Lung (tissue), 12 donors: ENCODE measurements at regions not wholly inside any gene's neighbourhood (a gene's known extent, or its start where the extent isn't known, plus 50 kb on each side); places are given as distances from the start of the nearest gene placed in this dataset. TPM values are rescaled to one million over a fixed set of nuclear protein-coding genes. Genes with fewer than 3 reads are reported as not detected.

ENCODE experiments used
- ATAC-seq: fragments of 200-7000 bp; cut with Tn5 transposase; one replicate; pipeline ENCODE4 v1.9.1; 2020; ENCODE audit warnings: moderate number of reproducible peaks; ENCODE audit not compliant: insufficient read depth, low FRiP score
- DNase-seq, 3 donors: peaks; one replicate each; pipeline ENCODE4 v3.0.0-alpha.2; 2013 to 2017
- H3K27ac ChIP-seq, 2 donors: one replicate each; pipeline ENCODE4 v1.5.1; 2013; ENCODE audit warnings: mild to moderate bottlenecking in 2 of 2, moderate library complexity in 2 of 2, control low read depth in 1 of 2, inconsistent platforms in 1 of 2, low read depth in 1 of 2, low read length in 1 of 2
- H3K27me3 ChIP-seq, 3 donors: one replicate each; pipeline ENCODE4 v1.5.1; 2013; ENCODE audit warnings: low read length in 2 of 3; ENCODE audit not compliant: control insufficient read depth in 3 of 3, insufficient read depth in 3 of 3
- H3K36me3 ChIP-seq, 4 donors: one replicate each; pipeline ENCODE4 v1.5.1; 2013; ENCODE audit warnings: low read length in 4 of 4, mild to moderate bottlenecking in 1 of 4, moderate library complexity in 1 of 4; ENCODE audit not compliant: control insufficient read depth in 4 of 4, insufficient read depth in 4 of 4
- H3K4me1 ChIP-seq, 5 donors: one replicate each; pipeline ENCODE4 v1.5.1; 2013; ENCODE audit warnings: low read length in 5 of 5, mild to moderate bottlenecking in 2 of 5, moderate library complexity in 1 of 5; ENCODE audit not compliant: control insufficient read depth in 5 of 5, insufficient read depth in 5 of 5
- H3K4me3 ChIP-seq: one replicate; pipeline ENCODE4 v1.5.1; 2013; ENCODE audit warnings: mild to moderate bottlenecking, control low read depth, moderate library complexity
- H3K9ac ChIP-seq, 2 donors: one replicate each; pipeline ENCODE4 v1.5.1; 2013; ENCODE audit warnings: low read length in 2 of 2, control low read depth in 1 of 2; ENCODE audit not compliant: insufficient read depth in 1 of 2
- H3K9me3 ChIP-seq, 4 donors: one replicate each; pipeline ENCODE4 v1.5.1; 2013; ENCODE audit warnings: low read length in 3 of 4, mild to moderate bottlenecking in 1 of 4, moderate library complexity in 1 of 4; ENCODE audit not compliant: control insufficient read depth in 4 of 4, insufficient read depth in 3 of 4
- CTCF ChIP-seq: IDR thresholded peaks from 2 replicates; pipeline ENCODE4 v1.5.1; 2012; ENCODE audit warnings: mild to moderate bottlenecking; ENCODE audit errors: control extremely low read depth, extremely low read depth
- WGBS, 2 donors: extraction: QIAGEN DNeasy Blood & Tissue Kit; methylation state at CpG; one replicate each; pipeline ENCODE4 v1.1.7; 2013; 5-methylcytosine and 5-hydroxymethylcytosine counted together
- small RNA-seq: library from RNA; depleted of rRNA; stranded (forward); fragments of <200 nt; gene quantifications from one replicate; pipeline ENCODE3, GENCODE V24; 2014; ENCODE audit warnings: low replicate concordance
- donor health status: control.
- donor health status: control.
- donor health status: Bipolar disorder and iron deficiency.
- donor health status: healthy.
- donor health status: DM: yes; HTN: yes; CAD: no.

GRCh38 chr5:73996151-73996755 is 370.3 kb downstream of the ARHGEF28 start:
- ATAC-seq = no peak
- H3K27ac ChIP-seq = no peak overlapping the region
- no peak for TF ChIP-seq CTCF

GRCh38 chr5:73994963-73995362 is 369.0 kb downstream of the ARHGEF28 start:
- Histone ChIP-seq H3K36me3 (no peaks in the 10 kb centered on the region), H3K9me3 (no peaks in the 10 kb centered on the region), H3K9ac (no peak overlapping the region), H3K27me3 (no peaks in the 10 kb centered on the region), H3K27ac (no peak overlapping the region), H3K4me1 (peaks cover 0 to 12% (median 0%) of the 10 kb centered on the region in 5 donors), H3K4me3 (no peak overlapping the region)
- WGBS, 2 donors = 90 to 92% methylated on average over 2 of the region's 2 CpGs
- TF ChIP-seq CTCF = no peak
- ATAC-seq (no peak), DNase-seq (no peak)

More at GRCh38 chr5:73996151-73996755, 370.3 kb downstream of the ARHGEF28 start:
- Histone ChIP-seq H3K27me3 (no peaks in the 10 kb centered on the region), H3K4me1 (peaks cover 0 to 12% (median 0%) of the 10 kb centered on the region in 5 donors), H3K9me3 (no peaks in the 10 kb centered on the region), H3K36me3 (no peaks in the 10 kb centered on the region), H3K4me3 (no peak overlapping the region), H3K9ac (no peak overlapping the region)
- peak in 1 of 3 donors; percentile 44 for DNase-seq
- WGBS, 2 donors = 54 to 55% methylated on average over 2 of the region's 2 CpGs

Small RNA genes lying in the stretch of these regions (small RNA-seq; reads per million reads assigned to genes)
- gene RN7SL814P = not detected
